A673 (cell line): ENCODE measurements at regions not wholly inside any gene's neighbourhood (a gene's known extent, or its start where the extent isn't known, plus 50 kb on each side); places are given as distances from the start of the nearest gene placed in this dataset.
"Not testable (repeated sequence)": the region's sequence is repeated elsewhere in the genome, so short reads cannot be mapped to it uniquely, and the experiment has no call there.

ENCODE experiments used
- BruUV-seq: library from RNA; stranded (reverse); fragments of 400-500 nt; replicated peaks from 2 replicates; lab custom pipeline; 2021; lab: Mats Ljungman, UMichigan
- CTCF ChIA-PET: fragments of 300-600 bp; sonication (Branson Sonifier 250); formaldehyde crosslinking; loops from one replicate; lab custom pipeline; 2022; ENCODE audit warnings: antibody characterized with exemption; lab: Charles Lee
- POLR2A ChIA-PET: fragments of 300-600 bp; sonication (Branson Sonifier 250); formaldehyde crosslinking; loops from one replicate; lab custom pipeline; 2022; ENCODE audit warnings: antibody characterized with exemption; ENCODE audit not compliant: low non-redundant PET; lab: Charles Lee
- DNase-seq: peaks from one replicate; pipeline ENCODE4 v3.0.0-alpha.2; 2015; ENCODE audit warnings: low spot score
- H3K27ac ChIP-seq: fragments of 200-600 bp; sonication (generic); 2 replicates; pipeline ENCODE4 v1.5.1; 2016; ENCODE audit warnings: mixed run types, low read depth, mild to moderate bottlenecking, mixed read lengths, antibody characterized with exemption, low read length; ENCODE audit not compliant: poor library complexity, severe bottlenecking
- H3K27me3 ChIP-seq: fragments of 200-600 bp; sonication (generic); replicated peaks from 2 replicates; pipeline ENCODE4 v1.6.1; 2017; ENCODE audit warnings: mixed run types, low read depth, mild to moderate bottlenecking, mixed read lengths, antibody characterized with exemption, low read length; ENCODE audit not compliant: insufficient read depth, poor library complexity
- H3K36me3 ChIP-seq: fragments of 200-600 bp; sonication (generic); 2 replicates; pipeline ENCODE4 v1.6.1; 2016; ENCODE audit warnings: mixed run types, mild to moderate bottlenecking, mixed read lengths, antibody characterized with exemption, low read length; ENCODE audit not compliant: insufficient read depth, poor library complexity, severe bottlenecking
- H3K4me1 ChIP-seq: fragments of 200-600 bp; sonication (generic); 2 replicates; pipeline ENCODE4 v1.6.1; 2017; ENCODE audit warnings: mixed run types, mild to moderate bottlenecking, mixed read lengths, antibody characterized with exemption, low read length; ENCODE audit not compliant: insufficient read depth, poor library complexity, severe bottlenecking
- H3K4me3 ChIP-seq: fragments of 200-600 bp; sonication (generic); 2 replicates; pipeline ENCODE4 v1.5.1; 2016; ENCODE audit warnings: low read depth, mixed run types, mild to moderate bottlenecking, mixed read lengths, low read length; ENCODE audit not compliant: poor library complexity, severe bottlenecking
- H3K9me3 ChIP-seq: fragments of 200-600 bp; sonication (generic); 2 replicates; pipeline ENCODE4 v1.6.1; 2016; ENCODE audit warnings: mixed run types, low read depth, mild to moderate bottlenecking, mixed read lengths, antibody characterized with exemption, low read length; ENCODE audit not compliant: poor library complexity, severe bottlenecking
- CTCF ChIP-seq: fragments of 300-800, 200-600 bp; sonication (generic); conservative IDR thresholded peaks from 2 replicates; pipeline ENCODE4 v1.5.1; 2017; ENCODE audit warnings: low read depth, mild to moderate bottlenecking, antibody characterized with exemption, low read length, moderate library complexity, mixed read lengths
- EZH2 ChIP-seq: fragments of 200-600 bp; sonication (generic); IDR thresholded peaks from 2 replicates; pipeline ENCODE4 v1.6.1; 2017; ENCODE audit warnings: borderline replicate concordance, low read depth, mild to moderate bottlenecking, mixed read lengths, antibody characterized with exemption, low read length; ENCODE audit not compliant: poor library complexity, severe bottlenecking
- intact Hi-C: fragments of 100-400 bp; cut with micrococcal nuclease; formaldehyde crosslinking; loops from one replicate; pipeline ENCODE4 v1.10.0; 2022; ENCODE audit not compliant: unreplicated experiment

GRCh38 chr5:44535621-44536020 lies 146.4 kb upstream of the FGF10 start:
- DNase-seq = no peak
- H3K36me3 ChIP-seq = no peaks in the 10 kb centered on the region
- TF ChIP-seq EZH2 (no peak), CTCF (no peak)
- intact Hi-C loops = loop anchor here (1.0 kb wide), 1 partner anchor 239 kb away; no protein-coding TSS in a partner anchor
- no peaks in the 10 kb centered on the region for H3K4me1 ChIP-seq
- POLR2A ChIA-PET = no interaction called here
- no peaks in the 10 kb centered on the region for H3K9me3 ChIP-seq
- no TSS peak for BruUV-seq
- CTCF ChIA-PET = no interaction called here
- H3K4me3 ChIP-seq = no peak overlapping the region
- H3K27me3 ChIP-seq = no peaks in the 10 kb centered on the region
- H3K27ac ChIP-seq = no peak overlapping the region

DNA sequence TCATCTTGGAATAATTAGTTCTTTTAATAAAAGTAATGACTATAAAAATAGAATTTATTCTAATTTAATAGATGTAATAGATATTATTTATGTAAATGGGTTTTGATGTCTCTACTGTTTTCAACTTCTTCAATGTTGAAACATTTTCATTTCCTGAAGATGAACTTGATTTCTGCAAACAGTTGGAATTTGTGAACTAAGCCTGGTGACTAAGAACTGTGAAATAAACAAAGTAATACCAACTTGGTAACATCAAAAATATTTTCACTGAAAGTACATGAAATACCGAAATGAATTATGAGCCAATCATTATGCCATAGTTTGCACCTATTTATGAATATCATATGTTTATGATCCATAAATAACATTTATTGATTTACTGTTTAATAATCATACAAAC lies 143.8 kb upstream of the FGF10 start:
- TF ChIP-seq CTCF = no peak
- Histone ChIP-seq H3K36me3 (no peaks in the 10 kb centered on the region), H3K4me1 (no peaks in the 10 kb centered on the region), H3K27ac (no peak overlapping the region), H3K9me3 (no peaks in the 10 kb centered on the region), H3K4me3 (no peak overlapping the region), H3K27me3 (no peaks in the 10 kb centered on the region)
- DNase-seq = no peak
- intact Hi-C loops = no loop called here
- POLR2A ChIA-PET = no interaction called here
- BruUV-seq = no TSS peak
- CTCF ChIA-PET = no interaction called here

GRCh38 chr5:44531756-44532155 lies 142.5 kb upstream of the FGF10 start:
- H3K9me3 ChIP-seq, H3K27me3 ChIP-seq, H3K36me3 ChIP-seq, DNase-seq, POLR2A ChIA-PET, intact Hi-C loops, H3K4me1 ChIP-seq, CTCF ChIA-PET, H3K4me3 ChIP-seq, H3K27ac ChIP-seq, BruUV-seq: not testable (repeated sequence)

DNA sequence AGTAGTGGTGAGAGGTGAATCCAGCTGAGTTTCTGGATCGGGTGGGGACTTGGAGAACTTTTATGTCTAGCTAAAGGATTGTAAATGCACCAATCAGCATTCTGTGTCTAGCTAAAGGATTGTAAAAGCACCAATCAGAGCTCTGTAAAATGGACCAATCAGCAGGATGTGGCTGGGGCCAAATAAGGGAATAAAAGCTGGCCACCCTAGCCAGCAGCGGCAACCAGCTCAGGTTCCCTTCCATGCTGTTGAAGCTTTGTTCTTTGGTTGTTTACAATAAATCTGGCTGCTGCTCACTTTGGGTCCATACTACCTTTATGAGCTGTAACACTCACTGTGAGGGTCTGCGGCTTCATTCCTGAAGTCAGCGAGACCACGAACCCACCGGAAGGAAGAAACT lies 141.6 kb upstream of the FGF10 start:
- BruUV-seq, intact Hi-C loops, H3K4me3 ChIP-seq, H3K36me3 ChIP-seq, POLR2A ChIA-PET, H3K9me3 ChIP-seq, H3K27me3 ChIP-seq, CTCF ChIA-PET, H3K27ac ChIP-seq, DNase-seq, H3K4me1 ChIP-seq: not testable (repeated sequence)
